Left ventricle myocardium inferior (tissue), 1 donor: ENCODE measurements at regions not wholly inside any gene's neighbourhood (a gene's known extent, or its start where the extent isn't known, plus 50 kb on each side); places are given as distances from the start of the nearest gene placed in this dataset.

Source experiments
- DNase-seq: peaks from one replicate; pipeline ENCODE4 v3.0.0-alpha.2; 2020
- H3K27ac ChIP-seq: fragments of 200-600 bp; replicated peaks from 2 replicates; pipeline ENCODE4 v1.8.0; 2021
- H3K27me3 ChIP-seq: fragments of 200-600 bp; 2 replicates; pipeline ENCODE4 v1.8.0; 2021; ENCODE audit warnings: low read depth
- H3K36me3 ChIP-seq: fragments of 200-600 bp; 2 replicates; pipeline ENCODE4 v1.8.0; 2021
- H3K4me1 ChIP-seq: fragments of 200-600 bp; 2 replicates; pipeline ENCODE4 v1.8.0; 2021
- H3K4me3 ChIP-seq: fragments of 200-600 bp; 2 replicates; pipeline ENCODE4 v1.8.0; 2021; ENCODE audit warnings: mild to moderate bottlenecking, moderate library complexity
- H3K9me3 ChIP-seq: fragments of 200-600 bp; replicated peaks from 2 replicates; pipeline ENCODE4 v1.8.0; 2021
- intact Hi-C: fragments of 100-400 bp; cut with micrococcal nuclease; formaldehyde crosslinking; loops from one replicate; pipeline ENCODE4 v1.11.0; 2022
- TF ChIP-seq, protein P1 (sequence below): fragments of 200-600 bp; IDR thresholded peaks from 2 replicates; pipeline ENCODE4 v1.8.0; 2021; ENCODE audit warnings: antibody characterized with exemption, mild to moderate bottlenecking, borderline replicate concordance
- donor health status: DM: no; HTN: yes; CAD: no; lungs with severe emphysema.

DNA sequence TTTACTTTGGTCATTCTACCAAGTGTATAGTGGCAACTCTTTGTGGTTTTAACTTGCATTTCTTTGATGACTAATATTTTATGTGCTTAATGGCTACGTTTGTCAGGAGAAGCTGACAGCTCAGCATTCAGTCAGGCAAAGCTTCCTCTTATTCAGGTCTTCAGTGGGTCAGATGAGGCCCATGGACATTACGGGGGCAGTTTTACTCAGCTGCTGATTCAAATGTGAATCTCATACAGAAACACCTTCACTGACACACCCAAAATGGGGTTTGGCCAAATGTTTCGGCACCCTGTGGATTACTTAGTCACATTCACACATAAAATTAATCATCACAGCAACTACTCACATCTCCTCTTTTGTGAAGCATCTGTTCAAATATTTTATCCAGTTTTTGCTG lies 104.9 kb upstream of the PLD5 start:
- H3K36me3 ChIP-seq: no peaks in the 10 kb centered on the region
- H3K27me3 ChIP-seq: no peaks in the 10 kb centered on the region
- no peak overlapping the region for H3K27ac ChIP-seq
- TF ChIP-seq, protein P1, sequence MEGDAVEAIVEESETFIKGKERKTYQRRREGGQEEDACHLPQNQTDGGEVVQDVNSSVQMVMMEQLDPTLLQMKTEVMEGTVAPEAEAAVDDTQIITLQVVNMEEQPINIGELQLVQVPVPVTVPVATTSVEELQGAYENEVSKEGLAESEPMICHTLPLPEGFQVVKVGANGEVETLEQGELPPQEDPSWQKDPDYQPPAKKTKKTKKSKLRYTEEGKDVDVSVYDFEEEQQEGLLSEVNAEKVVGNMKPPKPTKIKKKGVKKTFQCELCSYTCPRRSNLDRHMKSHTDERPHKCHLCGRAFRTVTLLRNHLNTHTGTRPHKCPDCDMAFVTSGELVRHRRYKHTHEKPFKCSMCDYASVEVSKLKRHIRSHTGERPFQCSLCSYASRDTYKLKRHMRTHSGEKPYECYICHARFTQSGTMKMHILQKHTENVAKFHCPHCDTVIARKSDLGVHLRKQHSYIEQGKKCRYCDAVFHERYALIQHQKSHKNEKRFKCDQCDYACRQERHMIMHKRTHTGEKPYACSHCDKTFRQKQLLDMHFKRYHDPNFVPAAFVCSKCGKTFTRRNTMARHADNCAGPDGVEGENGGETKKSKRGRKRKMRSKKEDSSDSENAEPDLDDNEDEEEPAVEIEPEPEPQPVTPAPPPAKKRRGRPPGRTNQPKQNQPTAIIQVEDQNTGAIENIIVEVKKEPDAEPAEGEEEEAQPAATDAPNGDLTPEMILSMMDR: no peak
- H3K9me3 ChIP-seq: no peaks in the 10 kb centered on the region
- no peak overlapping the region for H3K4me3 ChIP-seq
- intact Hi-C loops: no loop called here
- DNase-seq: no peak
- H3K4me1 ChIP-seq: no peaks in the 10 kb centered on the region

GRCh38 chr1:242623756-242624155 lies 99.3 kb upstream of the PLD5 start:
- DNase-seq: no peak
- intact Hi-C loops: no loop called here
- TF ChIP-seq, protein P1: no peak
- Histone ChIP-seq H3K36me3 (no peaks in the 10 kb centered on the region), H3K27ac (no peak overlapping the region), H3K27me3 (no peaks in the 10 kb centered on the region), H3K4me1 (no peaks in the 10 kb centered on the region), H3K4me3 (no peak overlapping the region), H3K9me3 (peaks cover 12% of the 10 kb centered on the region)

- no peak for DNase-seq
- peaks cover 18% of the 10 kb centered on the region for H3K9me3 ChIP-seq
- no peaks in the 10 kb centered on the region for H3K4me1 ChIP-seq
- intact Hi-C loops: no loop called here
- TF ChIP-seq, protein P1: no peak
- no peaks in the 10 kb centered on the region for H3K36me3 ChIP-seq
- H3K27ac ChIP-seq: no peak overlapping the region
- H3K27me3 ChIP-seq: no peaks in the 10 kb centered on the region
- no peak overlapping the region for H3K4me3 ChIP-seq
Observed at GRCh38 chr1:242623119-242623518, 98.6 kb upstream of the PLD5 start.

GRCh38 chr1:242613266-242613815 lies 88.8 kb upstream of the PLD5 start:
- intact Hi-C loops: no loop called here
- DNase-seq: no peak
- Histone ChIP-seq H3K27me3 (peaks cover 3% of the 10 kb centered on the region), H3K4me3 (no peak overlapping the region), H3K36me3 (no peaks in the 10 kb centered on the region), H3K4me1 (no peaks in the 10 kb centered on the region), H3K9me3 (peaks cover 3% of the 10 kb centered on the region), H3K27ac (no peak overlapping the region)
- TF ChIP-seq, protein P1: no peak

DNA sequence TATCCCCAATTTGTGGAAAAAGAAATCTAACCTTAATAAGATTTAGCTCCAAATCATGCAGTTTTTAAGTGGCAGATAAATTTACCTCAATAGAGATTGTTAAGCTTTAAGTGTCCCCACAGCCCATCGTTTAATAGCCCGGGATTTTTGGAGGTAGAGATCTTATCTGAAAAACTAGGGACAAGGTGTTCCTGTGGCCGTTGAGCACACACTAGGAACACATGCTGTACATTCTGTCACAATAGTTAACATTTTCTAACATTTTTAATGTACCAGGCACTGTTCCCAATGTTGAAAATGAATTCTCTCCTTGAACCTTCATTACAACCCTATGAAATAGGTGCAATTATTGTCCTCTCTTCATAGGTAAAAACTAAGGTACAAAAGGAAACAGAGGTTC lies 85.7 kb upstream of the PLD5 start:
- no peak overlapping the region for H3K27ac ChIP-seq
- intact Hi-C loops: no loop called here
- no peaks in the 10 kb centered on the region for H3K4me1 ChIP-seq
- TF ChIP-seq, protein P1: no peak
- no peak for DNase-seq
- no peak overlapping the region for H3K4me3 ChIP-seq
- H3K9me3 ChIP-seq: no peaks in the 10 kb centered on the region
- no peaks in the 10 kb centered on the region for H3K36me3 ChIP-seq
- H3K27me3 ChIP-seq: peaks cover 3% of the 10 kb centered on the region
